HK-2 (cell line): ENCODE measurements at regions not wholly inside any gene's neighbourhood (a gene's known extent, or its start where the extent isn't known, plus 50 kb on each side); places are given as distances from the start of the nearest gene placed in this dataset.
"Not testable (repeated sequence)": the region's sequence is repeated elsewhere in the genome, so short reads cannot be mapped to it uniquely, and the experiment has no call there.

ENCODE experiments used
- DNase-seq: peaks from one replicate; pipeline ENCODE4 v3.0.0-alpha.2; 2018; ENCODE audit not compliant: unreplicated experiment

- no peak for DNase-seq
Measured at GRCh38 chr20:53800418-53800817, 206.8 kb upstream of the ZNF217 start.

- DNase-seq = no peak
Measured at GRCh38 chr20:53797085-53797484, 203.4 kb upstream of the ZNF217 start.

- no peak for DNase-seq
Measured at GRCh38 chr20:53795170-53795569, 201.5 kb upstream of the ZNF217 start.

GRCh38 chr20:53794529-53795115 lies 201.0 kb upstream of the ZNF217 start:
- no peak for DNase-seq

- DNase-seq = no peak
Measured at GRCh38 chr20:53793783-53794383, 200.2 kb upstream of the ZNF217 start.

GRCh38 chr20:53792946-53793536 lies 199.4 kb upstream of the ZNF217 start:
- DNase-seq = no peak

GRCh38 chr20:53789989-53790675 lies 196.5 kb upstream of the ZNF217 start:
- no peak for DNase-seq

GRCh38 chr20:53788253-53789022 lies 194.8 kb upstream of the ZNF217 start:
- DNase-seq = no peak

GRCh38 chr20:53787491-53787931 lies 193.9 kb upstream of the ZNF217 start:
- DNase-seq = not testable (repeated sequence)

GRCh38 chr20:53786445-53787267 lies 193.0 kb upstream of the ZNF217 start:
- no peak for DNase-seq

GRCh38 chr20:53786071-53786444 lies 192.4 kb upstream of the ZNF217 start:
- DNase-seq = no peak

- no peak for DNase-seq
Measured at GRCh38 chr20:53785320-53785719, 191.7 kb upstream of the ZNF217 start.

- no peak for DNase-seq
Measured at GRCh38 chr20:53783768-53784167, 190.1 kb upstream of the ZNF217 start.

GRCh38 chr20:53782612-53783246 lies 189.1 kb upstream of the ZNF217 start:
- no peak for DNase-seq

GRCh38 chr20:53779822-53780221 lies 186.2 kb upstream of the ZNF217 start:
- no peak for DNase-seq

- no peak for DNase-seq
Measured at GRCh38 chr20:53778736-53779135, 185.1 kb upstream of the ZNF217 start.

GRCh38 chr20:53778041-53778516 lies 184.4 kb upstream of the ZNF217 start:
- no peak for DNase-seq

- DNase-seq = not testable (repeated sequence)
Measured at GRCh38 chr20:53777402-53777801, 183.8 kb upstream of the ZNF217 start.

- DNase-seq = no peak
Measured at GRCh38 chr20:53776858-53777257, 183.2 kb upstream of the ZNF217 start.

GRCh38 chr20:53774461-53775203 lies 181.0 kb upstream of the ZNF217 start:
- DNase-seq = peak; percentile 68
